Keratinocyte (primary cell): ENCODE measurements at regions not wholly inside any gene's neighbourhood (a gene's known extent, or its start where the extent isn't known, plus 50 kb on each side); places are given as distances from the start of the nearest gene placed in this dataset.

ENCODE experiments used
- DNase-seq: peaks from one replicate; pipeline ENCODE4 v3.0.0-alpha.2; 2011; ENCODE audit warnings: low read depth, missing footprints, low spot score
- FAIRE-seq: peaks from 2 replicates; lab custom pipeline; 2011; peaks lifted over from hg19 to GRCh38; lab: Jason Lieb, UNC
- H2AFZ ChIP-seq: 2 replicates; pipeline ENCODE4 v1.6.0; 2012; ENCODE audit warnings: low read length, control low read depth, inconsistent platforms; ENCODE audit not compliant: control insufficient read depth
- H3K27ac ChIP-seq: 2 replicates; pipeline ENCODE4 v1.5.1; 2011; ENCODE audit warnings: low read length; ENCODE audit not compliant: control insufficient read depth, insufficient read depth
- H3K27me3 ChIP-seq: 3 replicates; pipeline ENCODE4 v1.6.0; 2011; ENCODE audit warnings: low read length; ENCODE audit not compliant: control insufficient read depth, insufficient read depth; ENCODE audit errors: extremely low read depth
- H3K36me3 ChIP-seq, 2 experiments: 2 replicates in 1 of 2; 3 replicates in 1 of 2; pipeline ENCODE4 v1.5.1; 2011; ENCODE audit warnings: low read length in 2 of 2, mild to moderate bottlenecking in 1 of 2; ENCODE audit not compliant: control insufficient read depth in 2 of 2, insufficient read depth in 2 of 2; ENCODE audit errors: extremely low read depth in 1 of 2
- H3K4me1 ChIP-seq: 3 replicates; pipeline ENCODE4 v1.5.1; 2011; ENCODE audit warnings: low read length; ENCODE audit not compliant: control insufficient read depth, insufficient read depth; ENCODE audit errors: extremely low read depth
- H3K4me2 ChIP-seq: 3 replicates; pipeline ENCODE4 v1.6.0; 2011; ENCODE audit warnings: low read depth, low read length; ENCODE audit not compliant: control insufficient read depth, insufficient read depth; ENCODE audit errors: extremely low read depth
- H3K4me3 ChIP-seq, 3 experiments: fragments of 200-600 bp in 1 of 3; sonication (generic) in 1 of 3; 2 replicates in 2 of 3; 3 replicates in 1 of 3; pipeline ENCODE4 v1.5.1; 2011 to 2016; ENCODE audit warnings: low read length in 3 of 3, mild to moderate bottlenecking in 3 of 3, control low read depth in 2 of 3, inconsistent platforms in 1 of 3, low read depth in 1 of 3, mixed read lengths in 1 of 3, mixed run types in 1 of 3, moderate library complexity in 1 of 3; ENCODE audit not compliant: control insufficient read depth in 2 of 3, insufficient read depth in 2 of 3; ENCODE audit errors: extremely low read depth in 1 of 3
- H3K79me2 ChIP-seq: 2 replicates; pipeline ENCODE4 v1.6.0; 2012; ENCODE audit warnings: low read length; ENCODE audit not compliant: control insufficient read depth, insufficient read depth
- H3K9ac ChIP-seq: 3 replicates; pipeline ENCODE4 v1.6.0; 2011; ENCODE audit warnings: low read length; ENCODE audit not compliant: control insufficient read depth, insufficient read depth; ENCODE audit errors: extremely low read depth
- H3K9me1 ChIP-seq: 3 replicates; pipeline ENCODE4 v1.6.0; 2011; ENCODE audit warnings: low read length; ENCODE audit not compliant: control insufficient read depth, insufficient read depth; ENCODE audit errors: extremely low read depth
- H3K9me3 ChIP-seq: 2 replicates; pipeline ENCODE4 v1.5.1; 2012; ENCODE audit warnings: low read depth, low read length; ENCODE audit not compliant: control insufficient read depth
- H4K20me1 ChIP-seq: 3 replicates; pipeline ENCODE4 v1.6.0; 2011; ENCODE audit warnings: low read length; ENCODE audit not compliant: control insufficient read depth, insufficient read depth; ENCODE audit errors: extremely low read depth
- EZH2 ChIP-seq: IDR thresholded peaks from one replicate; pipeline ENCODE4 v1.6.1; 2012; ENCODE audit warnings: inconsistent platforms, mild to moderate bottlenecking, low read length, moderate library complexity
- dilution Hi-C: fragments of 300-500 bp; cut with MboI; formaldehyde crosslinking; loops from one replicate; pipeline ENCODE4 v1.7.0; 2020; ENCODE audit warnings: low sequenced_read_pairs; ENCODE audit not compliant: extremely low pct_ligation_motif_present
- TF ChIP-seq, protein P1 (sequence below), 3 experiments: IDR thresholded peaks in 1 of 3; conservative IDR thresholded peaks in 1 of 3; optimal IDR thresholded peaks in 1 of 3; 2 replicates in 2 of 3; 3 replicates in 1 of 3; pipeline versions ENCODE3 to v1.5.1; 2011; ENCODE audit warnings: low read length in 3 of 3, mild to moderate bottlenecking in 3 of 3, moderate library complexity in 2 of 3, control low read depth in 1 of 3, inconsistent platforms in 1 of 3; ENCODE audit not compliant: insufficient read depth in 2 of 3; ENCODE audit errors: extremely low read depth in 1 of 3

DNA sequence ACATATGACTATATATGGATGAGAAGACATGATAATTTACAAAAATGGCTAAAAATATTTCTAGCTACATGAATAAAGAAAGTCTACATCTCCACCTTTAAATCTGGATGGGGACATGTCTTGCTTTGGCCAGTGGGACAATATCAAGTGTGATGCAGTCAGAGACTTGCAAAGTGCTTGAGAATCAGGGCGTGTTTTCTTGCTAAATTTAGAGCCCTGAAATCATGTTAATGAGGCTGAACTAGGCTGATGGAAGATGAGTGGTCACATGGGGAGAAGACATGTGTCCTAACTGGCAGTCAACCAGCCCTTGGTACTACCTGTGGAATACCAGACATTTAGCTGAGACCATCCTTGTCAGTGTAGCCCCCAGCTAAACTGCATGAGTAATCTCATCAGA, 278.5 kb upstream of the RGPD4 start:
- H4K20me1 ChIP-seq: no peaks in the 10 kb centered on the region
- DNase-seq (no peak), FAIRE-seq (no peak)
- no peak overlapping the region for H3K4me3 ChIP-seq
- H3K27me3 ChIP-seq: no peaks in the 10 kb centered on the region
- H3K79me2 ChIP-seq: no peaks in the 10 kb centered on the region
- no peak for TF ChIP-seq EZH2
- TF ChIP-seq, protein P1, sequence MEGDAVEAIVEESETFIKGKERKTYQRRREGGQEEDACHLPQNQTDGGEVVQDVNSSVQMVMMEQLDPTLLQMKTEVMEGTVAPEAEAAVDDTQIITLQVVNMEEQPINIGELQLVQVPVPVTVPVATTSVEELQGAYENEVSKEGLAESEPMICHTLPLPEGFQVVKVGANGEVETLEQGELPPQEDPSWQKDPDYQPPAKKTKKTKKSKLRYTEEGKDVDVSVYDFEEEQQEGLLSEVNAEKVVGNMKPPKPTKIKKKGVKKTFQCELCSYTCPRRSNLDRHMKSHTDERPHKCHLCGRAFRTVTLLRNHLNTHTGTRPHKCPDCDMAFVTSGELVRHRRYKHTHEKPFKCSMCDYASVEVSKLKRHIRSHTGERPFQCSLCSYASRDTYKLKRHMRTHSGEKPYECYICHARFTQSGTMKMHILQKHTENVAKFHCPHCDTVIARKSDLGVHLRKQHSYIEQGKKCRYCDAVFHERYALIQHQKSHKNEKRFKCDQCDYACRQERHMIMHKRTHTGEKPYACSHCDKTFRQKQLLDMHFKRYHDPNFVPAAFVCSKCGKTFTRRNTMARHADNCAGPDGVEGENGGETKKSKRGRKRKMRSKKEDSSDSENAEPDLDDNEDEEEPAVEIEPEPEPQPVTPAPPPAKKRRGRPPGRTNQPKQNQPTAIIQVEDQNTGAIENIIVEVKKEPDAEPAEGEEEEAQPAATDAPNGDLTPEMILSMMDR (optimal IDR thresholded peaks at IDR 0.05 in 1 of 3, IDR thresholded peaks at IDR 0.05 in 1 of 3, conservative IDR thresholded peaks at IDR 0.05 in 1 of 3; ENCODE audit: extremely low read depth in 1 of 3, insufficient read depth in 2 of 3, low read length in 3 of 3): no peak
- no peaks in the 10 kb centered on the region for H3K9me1 ChIP-seq
- H3K4me1 ChIP-seq: no peaks in the 10 kb centered on the region
- H3K9ac ChIP-seq: no peak overlapping the region
- H3K9me3 ChIP-seq: no peaks in the 10 kb centered on the region
- no peak overlapping the region for H3K27ac ChIP-seq
- H2AFZ ChIP-seq: no peak overlapping the region
- no peaks in the 10 kb centered on the region for H3K36me3 ChIP-seq
- H3K4me2 ChIP-seq: no peak overlapping the region
- dilution Hi-C loops: no loop called here

DNA sequence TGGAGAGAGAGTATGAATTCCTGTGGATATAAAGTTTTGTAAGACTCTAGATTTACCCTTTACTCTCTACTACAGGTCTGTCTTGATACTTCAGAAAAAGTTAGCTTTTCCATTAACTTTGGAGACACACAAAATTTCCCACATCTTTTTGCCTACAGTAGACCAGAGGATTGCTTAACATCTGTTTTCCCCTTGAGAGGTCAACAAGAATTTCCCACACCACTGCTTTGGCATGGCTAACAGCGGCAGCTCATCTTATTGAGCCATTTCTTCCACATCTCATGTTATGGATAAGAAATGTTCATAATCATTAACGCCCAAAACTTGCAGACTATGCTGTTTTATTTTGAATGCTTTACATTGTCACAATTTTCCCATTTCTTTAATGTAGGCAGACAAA, 273.6 kb upstream of the RGPD4 start:
- Histone ChIP-seq H3K4me3 (no peak overlapping the region), H3K4me2 (no peak overlapping the region), H3K36me3 (no peaks in the 10 kb centered on the region), H3K4me1 (no peaks in the 10 kb centered on the region), H2AFZ (no peak overlapping the region), H3K9me1 (no peaks in the 10 kb centered on the region), H3K9me3 (no peaks in the 10 kb centered on the region), H3K9ac (no peak overlapping the region), H3K27ac (no peak overlapping the region), H4K20me1 (no peaks in the 10 kb centered on the region), H3K27me3 (no peaks in the 10 kb centered on the region), H3K79me2 (no peaks in the 10 kb centered on the region)
- FAIRE-seq (no peak), DNase-seq (no peak)
- dilution Hi-C loops: no loop called here
- TF ChIP-seq, protein P1 (optimal IDR thresholded peaks at IDR 0.05 in 1 of 3, IDR thresholded peaks at IDR 0.05 in 1 of 3, conservative IDR thresholded peaks at IDR 0.05 in 1 of 3; ENCODE audit: extremely low read depth in 1 of 3, insufficient read depth in 2 of 3, low read length in 3 of 3): no peak
- TF ChIP-seq EZH2: no peak
